K562 (cell line): ENCODE measurements at regions not wholly inside any gene's neighbourhood (a gene's known extent, or its start where the extent isn't known, plus 50 kb on each side); places are given as distances from the start of the nearest gene placed in this dataset.

Source experiments
- ATAC-seq: fragments of 200-7000 bp; cut with Tn5 transposase; 3 replicates; pipeline ENCODE4 v1.9.1; 2020; ENCODE audit warnings: moderate library complexity
- BruUV-seq: library from RNA; stranded (reverse); fragments of 400-500 nt; replicated peaks from 2 replicates; lab custom pipeline; 2021; lab: Mats Ljungman, UMichigan
- CTCF ChIA-PET: fragments of 300-600 bp; formaldehyde crosslinking; extraction: SDS; loops from one replicate; lab custom pipeline; 2021; ENCODE audit warnings: low intra/inter-chr PET ratio; lab: Yijun Ruan, JAX
- POLR2A ChIA-PET: fragments of 300-600, 350-650 bp; sonication (Branson Sonifier 250); formaldehyde crosslinking; extraction: SDS; loops from one replicate; lab custom pipeline; 2021; ENCODE audit warnings: antibody characterized with exemption, inconsistent platforms; lab: Yijun Ruan, JAX
- DNase-seq, 4 experiments: peaks; one replicate each; pipeline versions ENCODE4 v3.0.0 to v3.0.0-alpha.2; 2011 to 2018; ENCODE audit warnings: low spot score in 3 of 4, mixed read lengths in 3 of 4; ENCODE audit errors: extremely low read depth in 1 of 4
- FAIRE-seq: peaks from 2 replicates; lab custom pipeline; 2011; peaks lifted over from hg19 to GRCh38; lab: Jason Lieb, UNC
- H2AFZ ChIP-seq: 2 replicates; pipeline ENCODE4 v1.6.0; 2011; ENCODE audit warnings: low read depth, low read length, control low read depth, inconsistent platforms
- H3K27ac ChIP-seq: fragments of 200-600 bp; 3 replicates; pipeline ENCODE4 v1.8.0; 2011; ENCODE audit warnings: low read depth, mild to moderate bottlenecking, control low read depth, inconsistent platforms, low read length, moderate library complexity, mixed read lengths; ENCODE audit errors: extremely low read depth
- H3K27me3 ChIP-seq, 2 experiments: fragments of 300-600 bp in 1 of 2; 2 replicates in 1 of 2; 3 replicates in 1 of 2; pipeline versions ENCODE4 v1.6.0 to v1.8.0; 2011; ENCODE audit warnings: inconsistent platforms in 2 of 2, low read length in 2 of 2, mild to moderate bottlenecking in 1 of 2, mixed read lengths in 1 of 2, moderate library complexity in 1 of 2; ENCODE audit not compliant: control insufficient read depth in 2 of 2, insufficient read depth in 2 of 2
- H3K36me3 ChIP-seq: fragments of 300-600 bp; 3 replicates; pipeline ENCODE4 v1.8.0; 2011; ENCODE audit warnings: mild to moderate bottlenecking, low read length, inconsistent platforms; ENCODE audit not compliant: control insufficient read depth, insufficient read depth
- H3K4me1 ChIP-seq, 2 experiments: fragments of 200-600 bp in 1 of 2; replicated peaks in 1 of 2; 2 replicates in 1 of 2; 3 replicates in 1 of 2; pipeline versions ENCODE4 v1.5.1 to v1.8.0; 2011; ENCODE audit warnings: inconsistent platforms in 2 of 2, low read length in 2 of 2, mild to moderate bottlenecking in 1 of 2, mixed read lengths in 1 of 2, moderate library complexity in 1 of 2; ENCODE audit not compliant: control insufficient read depth in 2 of 2, insufficient read depth in 2 of 2
- H3K4me2 ChIP-seq: 2 replicates; pipeline ENCODE4 v1.6.1; 2011; ENCODE audit warnings: low read length, control low read depth, inconsistent platforms, mixed read lengths; ENCODE audit not compliant: insufficient read depth
- H3K4me3 ChIP-seq: fragments of 200-600 bp; sonication (generic), shearing (Covaris generic); 2 replicates; pipeline ENCODE4 v1.5.1; 2016; ENCODE audit warnings: control low read depth, inconsistent platforms
- H3K79me2 ChIP-seq: fragments of 200-600 bp; 3 replicates; pipeline ENCODE4 v1.8.0; 2011; ENCODE audit warnings: low read length, inconsistent platforms; ENCODE audit not compliant: control insufficient read depth, insufficient read depth
- H3K9ac ChIP-seq, 2 experiments: 2 replicates each; pipeline versions ENCODE4 v1.6.0 to v1.6.1; 2011; ENCODE audit warnings: low read depth in 2 of 2, low read length in 2 of 2, control low read depth in 1 of 2, inconsistent platforms in 1 of 2, mild to moderate bottlenecking in 1 of 2, mixed read lengths in 1 of 2; ENCODE audit not compliant: insufficient read depth in 1 of 2
- H3K9me1 ChIP-seq: one replicate; pipeline ENCODE4 v1.6.0; 2011; ENCODE audit warnings: inconsistent platforms, mild to moderate bottlenecking, low read length, moderate library complexity; ENCODE audit not compliant: control insufficient read depth, insufficient read depth
- H3K9me3 ChIP-seq: replicated peaks from 2 replicates; pipeline ENCODE4 v1.5.1; 2011; ENCODE audit warnings: low read depth, low read length, inconsistent platforms; ENCODE audit not compliant: control insufficient read depth, insufficient read depth
- H4K20me1 ChIP-seq: replicated peaks from 2 replicates; pipeline ENCODE4 v1.6.1; 2011; ENCODE audit warnings: low read length, inconsistent platforms, mixed read lengths; ENCODE audit not compliant: control insufficient read depth, insufficient read depth
- CBFB ChIP-seq: sonication (generic); formaldehyde crosslinking; IDR thresholded peaks from 2 replicates; pipeline ENCODE4 v1.4.0; 2020; ENCODE audit warnings: mild to moderate bottlenecking, missing genetic modification reagents
- MTF1 ChIP-seq: fragments of 250-450 bp; sonication (Bioruptor Pico); IDR thresholded peaks from 2 replicates; pipeline ENCODE4 v1.9.0; 2021; ENCODE audit warnings: moderate library complexity, mild to moderate bottlenecking, inconsistent platforms, borderline replicate concordance
- SOX6 ChIP-seq: fragments of 450-650 bp; IDR thresholded peaks from 2 replicates; pipeline ENCODE4 v1.6.1; 2014; ENCODE audit warnings: mild to moderate bottlenecking
- ZNF436 ChIP-seq: fragments of 250-450, 450-650 bp; sonication (Bioruptor Pico); formaldehyde crosslinking; IDR thresholded peaks from 2 replicates; pipeline ENCODE4 v1.7.0; 2020; ENCODE audit warnings: mild to moderate bottlenecking
- WGBS: fragments of 100-300 bp; shearing (Covaris generic); methylation state at CpG from one replicate; pipeline ENCODE4 v1.1.6; 2016; ENCODE audit warnings: low coverage, mixed read lengths; ENCODE audit not compliant: insufficient coverage; ENCODE audit errors: missing lambda C conversion rate; 5-methylcytosine and 5-hydroxymethylcytosine counted together
- in situ Hi-C: fragments of 300-500 bp; cut with MboI; formaldehyde crosslinking; loops from 4 replicates; pipeline ENCODE4 v1.15.0; 2018; ENCODE audit warnings: inconsistent platforms, mixed read lengths
- intact Hi-C: fragments of 100-400 bp; cut with micrococcal nuclease; formaldehyde crosslinking; loops from 2 replicates; pipeline ENCODE4 v1.14.2; 2022
- TF ChIP-seq, protein P1 (sequence below): fragments of 250-450 bp; sonication (Bioruptor Pico); IDR thresholded peaks from 2 replicates; pipeline ENCODE4 v1.9.0; 2021; ENCODE audit warnings: mild to moderate bottlenecking, inconsistent platforms

DNA sequence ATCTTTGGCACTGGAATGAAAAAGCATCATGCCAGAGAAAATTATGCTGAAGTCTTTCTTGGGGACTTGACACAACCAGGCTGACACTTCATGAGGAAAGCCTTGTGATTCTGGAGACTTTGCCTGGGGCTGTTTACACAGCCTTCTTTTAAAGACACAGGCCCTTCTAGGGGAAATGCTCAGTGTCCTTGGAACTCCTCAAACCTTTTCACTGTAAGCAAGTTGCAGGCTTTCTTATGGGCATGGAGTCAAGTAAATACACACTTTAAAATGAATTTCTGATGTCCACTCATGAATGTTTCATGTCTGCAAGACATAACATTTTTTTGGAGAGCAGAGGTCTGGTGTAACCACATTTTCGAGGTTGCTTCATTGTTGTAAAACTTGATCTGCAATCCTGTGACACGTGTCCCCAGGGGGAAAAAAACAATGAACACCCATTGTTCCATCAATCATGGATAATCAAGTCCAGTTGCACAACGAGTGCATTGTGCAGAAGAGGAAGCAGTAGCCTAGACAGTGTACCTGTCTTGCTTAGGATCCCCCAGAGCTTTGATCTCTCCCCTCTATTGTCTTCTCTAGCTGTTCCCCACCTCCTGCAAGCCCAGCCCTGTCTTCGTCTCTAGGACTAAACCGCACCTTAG, 155.1 kb upstream of the PRICKLE1 start:
- TF ChIP-seq CBFB (no peak), SOX6 (no peak), ZNF436 (CRISPR knock-in tag) (no peak), MTF1 (CRISPR knock-in tag) (no peak)
- TF ChIP-seq, protein P1, sequence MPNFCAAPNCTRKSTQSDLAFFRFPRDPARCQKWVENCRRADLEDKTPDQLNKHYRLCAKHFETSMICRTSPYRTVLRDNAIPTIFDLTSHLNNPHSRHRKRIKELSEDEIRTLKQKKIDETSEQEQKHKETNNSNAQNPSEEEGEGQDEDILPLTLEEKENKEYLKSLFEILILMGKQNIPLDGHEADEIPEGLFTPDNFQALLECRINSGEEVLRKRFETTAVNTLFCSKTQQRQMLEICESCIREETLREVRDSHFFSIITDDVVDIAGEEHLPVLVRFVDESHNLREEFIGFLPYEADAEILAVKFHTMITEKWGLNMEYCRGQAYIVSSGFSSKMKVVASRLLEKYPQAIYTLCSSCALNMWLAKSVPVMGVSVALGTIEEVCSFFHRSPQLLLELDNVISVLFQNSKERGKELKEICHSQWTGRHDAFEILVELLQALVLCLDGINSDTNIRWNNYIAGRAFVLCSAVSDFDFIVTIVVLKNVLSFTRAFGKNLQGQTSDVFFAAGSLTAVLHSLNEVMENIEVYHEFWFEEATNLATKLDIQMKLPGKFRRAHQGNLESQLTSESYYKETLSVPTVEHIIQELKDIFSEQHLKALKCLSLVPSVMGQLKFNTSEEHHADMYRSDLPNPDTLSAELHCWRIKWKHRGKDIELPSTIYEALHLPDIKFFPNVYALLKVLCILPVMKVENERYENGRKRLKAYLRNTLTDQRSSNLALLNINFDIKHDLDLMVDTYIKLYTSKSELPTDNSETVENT: no peak
- Histone ChIP-seq H3K27ac (no peak overlapping the region), H3K79me2 (no peaks in the 10 kb centered on the region), H4K20me1 (no peaks in the 10 kb centered on the region), H2AFZ (no peak overlapping the region), H3K36me3 (no peaks in the 10 kb centered on the region), H3K4me2 (no peak overlapping the region), H3K27me3 (no peaks in the 10 kb centered on the region), H3K9me1 (no peaks in the 10 kb centered on the region), H3K9me3 (no peaks in the 10 kb centered on the region; the same call in 1 of the 2 replicates), H3K4me3 (no peak overlapping the region), H3K4me1 (no peaks in the 10 kb centered on the region), H3K9ac (no peak overlapping the region)
- ATAC-seq: no peak
- ChIA-PET POLR2A (no interaction called here), CTCF (no interaction called here)
- 4% methylated on average over 5 of the region's 5 CpGs for WGBS
- intact Hi-C loops (no loop called here), in situ Hi-C loops (no loop called here)
- no peak for FAIRE-seq
- no TSS peak for BruUV-seq
- no peak for DNase-seq
